ENCODE measurements at regions not wholly inside any gene's neighbourhood (a gene's known extent, or its start where the extent isn't known, plus 50 kb on each side); places are given as distances from the start of the nearest gene placed in this dataset.

DNA sequence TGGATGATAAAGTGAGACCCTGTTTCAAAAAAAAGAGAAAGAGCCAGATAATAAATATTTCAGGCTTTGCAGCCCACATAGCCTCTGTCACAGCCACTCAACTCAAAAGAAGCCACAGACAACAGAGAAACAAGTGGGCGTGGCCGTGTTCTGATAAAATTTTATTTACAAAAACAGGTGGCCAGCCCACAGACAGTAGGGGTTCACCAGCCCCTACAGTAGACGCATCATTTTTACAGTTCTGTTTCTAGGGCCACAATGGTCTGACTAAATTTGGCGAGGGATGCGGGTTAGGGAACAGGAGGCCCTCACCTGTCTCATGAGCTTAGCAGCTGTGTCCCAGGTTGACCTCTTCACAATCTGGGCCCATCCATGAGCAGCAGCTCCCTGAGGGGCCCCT lies 59.5 kb downstream of the ARHGEF18 start:
- TF ChIP-seq, protein P1, sequence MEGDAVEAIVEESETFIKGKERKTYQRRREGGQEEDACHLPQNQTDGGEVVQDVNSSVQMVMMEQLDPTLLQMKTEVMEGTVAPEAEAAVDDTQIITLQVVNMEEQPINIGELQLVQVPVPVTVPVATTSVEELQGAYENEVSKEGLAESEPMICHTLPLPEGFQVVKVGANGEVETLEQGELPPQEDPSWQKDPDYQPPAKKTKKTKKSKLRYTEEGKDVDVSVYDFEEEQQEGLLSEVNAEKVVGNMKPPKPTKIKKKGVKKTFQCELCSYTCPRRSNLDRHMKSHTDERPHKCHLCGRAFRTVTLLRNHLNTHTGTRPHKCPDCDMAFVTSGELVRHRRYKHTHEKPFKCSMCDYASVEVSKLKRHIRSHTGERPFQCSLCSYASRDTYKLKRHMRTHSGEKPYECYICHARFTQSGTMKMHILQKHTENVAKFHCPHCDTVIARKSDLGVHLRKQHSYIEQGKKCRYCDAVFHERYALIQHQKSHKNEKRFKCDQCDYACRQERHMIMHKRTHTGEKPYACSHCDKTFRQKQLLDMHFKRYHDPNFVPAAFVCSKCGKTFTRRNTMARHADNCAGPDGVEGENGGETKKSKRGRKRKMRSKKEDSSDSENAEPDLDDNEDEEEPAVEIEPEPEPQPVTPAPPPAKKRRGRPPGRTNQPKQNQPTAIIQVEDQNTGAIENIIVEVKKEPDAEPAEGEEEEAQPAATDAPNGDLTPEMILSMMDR (IDR thresholded peaks at IDR 0.05; ENCODE audit: borderline replicate concordance, extremely low read depth, low read length, poor library complexity, severe bottlenecking) = no peak
- TF ChIP-seq EZH2 (IDR thresholded peaks at IDR 0.05; ENCODE audit: borderline replicate concordance, low read depth, low read length, severe bottlenecking) = no peak

Measured in DND-41 (cell line).